ENCODE measurements at regions not wholly inside any gene's neighbourhood (a gene's known extent, or its start where the extent isn't known, plus 50 kb on each side); places are given as distances from the start of the nearest gene placed in this dataset.

- H3K4me2 ChIP-seq (ENCODE audit: control insufficient read depth, extremely low read depth, insufficient read depth, low read depth, low read length) = no peak overlapping the region
- H3K9me1 ChIP-seq (ENCODE audit: control insufficient read depth, extremely low read depth, insufficient read depth, low read length) = no peaks in the 10 kb centered on the region
- dilution Hi-C loops (cut with MboI; ENCODE audit: extremely low pct_ligation_motif_present, low sequenced_read_pairs) = no loop called here
- no peak for DNase-seq (ENCODE audit: low read depth, low spot score)
- H2AFZ ChIP-seq (ENCODE audit: control insufficient read depth, low read length) = no peak overlapping the region
- FAIRE-seq = no peak
- no peak overlapping the region for H3K9ac ChIP-seq (ENCODE audit: control insufficient read depth, extremely low read depth, insufficient read depth, low read length)
- no peak overlapping the region for H3K4me3 ChIP-seq (ENCODE audit: control insufficient read depth in 2 of 3, extremely low read depth in 1 of 3, insufficient read depth in 2 of 3, low read depth in 1 of 3, low read length in 3 of 3)
- no peaks in the 10 kb centered on the region for H4K20me1 ChIP-seq (ENCODE audit: control insufficient read depth, extremely low read depth, insufficient read depth, low read length)
- H3K36me3 ChIP-seq (ENCODE audit: control insufficient read depth in 2 of 2, extremely low read depth in 1 of 2, insufficient read depth in 2 of 2, low read length in 2 of 2) = no peaks in the 10 kb centered on the region
- no peak overlapping the region for H3K27ac ChIP-seq (ENCODE audit: control insufficient read depth, insufficient read depth, low read length)
- no peaks in the 10 kb centered on the region for H3K27me3 ChIP-seq (ENCODE audit: control insufficient read depth, extremely low read depth, insufficient read depth, low read length)
- H3K79me2 ChIP-seq (ENCODE audit: control insufficient read depth, insufficient read depth, low read length) = no peaks in the 10 kb centered on the region
- TF ChIP-seq CTCF (optimal IDR thresholded peaks at IDR 0.05 in 1 of 3, IDR thresholded peaks at IDR 0.05 in 1 of 3, conservative IDR thresholded peaks at IDR 0.05 in 1 of 3; ENCODE audit: extremely low read depth in 1 of 3, insufficient read depth in 2 of 3, low read length in 3 of 3) = no peak
- no peak for TF ChIP-seq EZH2 (IDR thresholded peaks at IDR 0.05; ENCODE audit: low read length)
- peaks cover 3% of the 10 kb centered on the region for H3K9me3 ChIP-seq (ENCODE audit: control insufficient read depth, low read depth, low read length)
- no peaks in the 10 kb centered on the region for H3K4me1 ChIP-seq (ENCODE audit: control insufficient read depth, extremely low read depth, insufficient read depth, low read length)
These were observed 930.0 kb upstream of the SLITRK6 start for GRCh38 chr13:86729206-86729605.

GRCh38 chr13:86731987-86732386 lies 932.8 kb upstream of the SLITRK6 start:
- H3K79me2 ChIP-seq (ENCODE audit: control insufficient read depth, insufficient read depth, low read length) = no peaks in the 10 kb centered on the region
- no peak overlapping the region for H3K4me2 ChIP-seq (ENCODE audit: control insufficient read depth, extremely low read depth, insufficient read depth, low read depth, low read length)
- no peak for TF ChIP-seq CTCF (optimal IDR thresholded peaks at IDR 0.05 in 1 of 3, IDR thresholded peaks at IDR 0.05 in 1 of 3, conservative IDR thresholded peaks at IDR 0.05 in 1 of 3; ENCODE audit: extremely low read depth in 1 of 3, insufficient read depth in 2 of 3, low read length in 3 of 3)
- peaks cover 3% of the 10 kb centered on the region for H3K9me3 ChIP-seq (ENCODE audit: control insufficient read depth, low read depth, low read length)
- H3K4me3 ChIP-seq (ENCODE audit: control insufficient read depth in 2 of 3, extremely low read depth in 1 of 3, insufficient read depth in 2 of 3, low read depth in 1 of 3, low read length in 3 of 3) = no peak overlapping the region
- H3K27ac ChIP-seq (ENCODE audit: control insufficient read depth, insufficient read depth, low read length) = no peak overlapping the region
- no peak for FAIRE-seq
- H3K9ac ChIP-seq (ENCODE audit: control insufficient read depth, extremely low read depth, insufficient read depth, low read length) = no peak overlapping the region
- H3K4me1 ChIP-seq (ENCODE audit: control insufficient read depth, extremely low read depth, insufficient read depth, low read length) = no peaks in the 10 kb centered on the region
- no peak overlapping the region for H2AFZ ChIP-seq (ENCODE audit: control insufficient read depth, low read length)
- dilution Hi-C loops (cut with MboI; ENCODE audit: extremely low pct_ligation_motif_present, low sequenced_read_pairs) = no loop called here
- DNase-seq (ENCODE audit: low read depth, low spot score) = no peak
- no peaks in the 10 kb centered on the region for H3K36me3 ChIP-seq (ENCODE audit: control insufficient read depth in 2 of 2, extremely low read depth in 1 of 2, insufficient read depth in 2 of 2, low read length in 2 of 2)
- no peaks in the 10 kb centered on the region for H4K20me1 ChIP-seq (ENCODE audit: control insufficient read depth, extremely low read depth, insufficient read depth, low read length)
- no peaks in the 10 kb centered on the region for H3K9me1 ChIP-seq (ENCODE audit: control insufficient read depth, extremely low read depth, insufficient read depth, low read length)
- H3K27me3 ChIP-seq (ENCODE audit: control insufficient read depth, extremely low read depth, insufficient read depth, low read length) = no peaks in the 10 kb centered on the region
